Liver (tissue), 8 donors: ENCODE measurements at regions not wholly inside any gene's neighbourhood (a gene's known extent, or its start where the extent isn't known, plus 50 kb on each side); places are given as distances from the start of the nearest gene placed in this dataset.

ENCODE experiments used
- DNase-seq: peaks from one replicate; pipeline ENCODE4 v3.0.0-alpha.2; 2017; ENCODE audit warnings: low spot score
- H3K27ac ChIP-seq, 2 donors: one replicate each; pipeline ENCODE4 v1.7.0; 2013; ENCODE audit warnings: inconsistent platforms in 2 of 2, low read length in 2 of 2, control low read depth in 1 of 2, low read depth in 1 of 2, mild to moderate bottlenecking in 1 of 2
- H3K27me3 ChIP-seq, 4 donors: one replicate each; pipeline versions ENCODE4 v1.6.1 to v1.7.0; 2013; ENCODE audit warnings: low read length in 3 of 4, inconsistent platforms in 1 of 4, mild to moderate bottlenecking in 1 of 4, moderate library complexity in 1 of 4; ENCODE audit not compliant: control insufficient read depth in 4 of 4, insufficient read depth in 4 of 4
- H3K36me3 ChIP-seq, 4 donors: one replicate each; pipeline versions ENCODE4 v1.6.1 to v1.7.0; 2013; ENCODE audit warnings: low read length in 3 of 4, mild to moderate bottlenecking in 3 of 4, low read depth in 1 of 4, moderate library complexity in 1 of 4; ENCODE audit not compliant: control insufficient read depth in 4 of 4, insufficient read depth in 3 of 4
- H3K4me1 ChIP-seq, 4 donors: one replicate each; pipeline versions ENCODE4 v1.6.1 to v1.7.0; 2013; ENCODE audit warnings: low read length in 3 of 4, mild to moderate bottlenecking in 3 of 4, moderate library complexity in 1 of 4; ENCODE audit not compliant: control insufficient read depth in 4 of 4, insufficient read depth in 4 of 4
- H3K4me3 ChIP-seq, 3 donors: one replicate each; pipeline versions ENCODE4 v1.6.1 to v1.7.0; 2013; ENCODE audit warnings: low read length in 3 of 3, control low read depth in 1 of 3, low read depth in 1 of 3, mild to moderate bottlenecking in 1 of 3
- H3K9ac ChIP-seq, 2 donors: one replicate each; pipeline ENCODE4 v1.7.0; 2013; ENCODE audit warnings: low read length in 2 of 2, mild to moderate bottlenecking in 2 of 2, moderate library complexity in 2 of 2, control low read depth in 1 of 2, low read depth in 1 of 2
- H3K9me3 ChIP-seq, 4 donors: one replicate each; pipeline versions ENCODE4 v1.6.1 to v1.7.0; 2013; ENCODE audit warnings: low read length in 3 of 4; ENCODE audit not compliant: control insufficient read depth in 4 of 4
- EGR1 ChIP-seq, 2 donors: IDR thresholded peaks; 2 replicates each; pipeline ENCODE4 v1.6.1; 2016 to 2018; ENCODE audit warnings: antibody characterized with exemption in 2 of 2, low read depth in 2 of 2
- FOXA1 ChIP-seq: IDR thresholded peaks from 2 replicates; pipeline ENCODE4 v1.6.1; 2016; ENCODE audit warnings: antibody characterized with exemption
- FOXA2 ChIP-seq: IDR thresholded peaks from 2 replicates; pipeline ENCODE4 v1.6.1; 2016; ENCODE audit warnings: antibody characterized with exemption
- HNF4A ChIP-seq, 2 donors: conservative IDR thresholded peaks; 2 replicates each; pipeline ENCODE4 v1.6.1; 2016; ENCODE audit warnings: antibody characterized with exemption in 2 of 2, mild to moderate bottlenecking in 2 of 2
- HNF4G ChIP-seq: IDR thresholded peaks from 2 replicates; pipeline ENCODE4 v1.6.1; 2016; ENCODE audit warnings: antibody characterized with exemption
- JUND ChIP-seq, 2 donors: IDR thresholded peaks; 2 replicates each; pipeline ENCODE4 v1.6.1; 2016; ENCODE audit warnings: antibody characterized with exemption in 2 of 2
- RAD21 ChIP-seq, 2 donors: IDR thresholded peaks; 2 replicates each; pipeline ENCODE4 v1.6.1; 2016; ENCODE audit warnings: antibody characterized with exemption in 2 of 2, mild to moderate bottlenecking in 2 of 2
- RXRA ChIP-seq, 2 donors: IDR thresholded peaks; 2 replicates each; pipeline ENCODE4 v1.6.1; 2017 to 2018; ENCODE audit warnings: antibody characterized with exemption in 2 of 2, mild to moderate bottlenecking in 1 of 2
- TAF1 ChIP-seq: conservative IDR thresholded peaks from 2 replicates; pipeline ENCODE4 v1.6.1; 2016; ENCODE audit warnings: antibody characterized with exemption, mild to moderate bottlenecking
- YY1 ChIP-seq: IDR thresholded peaks from 2 replicates; pipeline ENCODE4 v1.6.1; 2016; ENCODE audit warnings: antibody characterized with exemption, mild to moderate bottlenecking
- WGBS: extraction: QIAGEN DNeasy Blood & Tissue Kit; methylation state at CpG from one replicate; pipeline ENCODE4 v1.1.7; 2013; 5-methylcytosine and 5-hydroxymethylcytosine counted together
- TF ChIP-seq, protein P1 (sequence below): IDR thresholded peaks from 2 replicates; pipeline ENCODE4 v1.6.1; 2016; ENCODE audit warnings: antibody characterized with exemption, mild to moderate bottlenecking
- TF ChIP-seq, protein P2 (sequence below): IDR thresholded peaks from 2 replicates; pipeline ENCODE4 v1.6.1; 2016; ENCODE audit warnings: antibody characterized with exemption
- TF ChIP-seq, protein P3 (sequence below): fragments of 150-350 bp; IDR thresholded peaks from 2 replicates; pipeline ENCODE4 v1.5.1; 2017; ENCODE audit warnings: improper control_type of control experiment, low read depth, low read length; ENCODE audit not compliant: missing input control
- donor health status: healthy.
- donor health status: healthy.
- donor health status: healthy.
- donor health status: healthy.
- donor health status: healthy.

DNA sequence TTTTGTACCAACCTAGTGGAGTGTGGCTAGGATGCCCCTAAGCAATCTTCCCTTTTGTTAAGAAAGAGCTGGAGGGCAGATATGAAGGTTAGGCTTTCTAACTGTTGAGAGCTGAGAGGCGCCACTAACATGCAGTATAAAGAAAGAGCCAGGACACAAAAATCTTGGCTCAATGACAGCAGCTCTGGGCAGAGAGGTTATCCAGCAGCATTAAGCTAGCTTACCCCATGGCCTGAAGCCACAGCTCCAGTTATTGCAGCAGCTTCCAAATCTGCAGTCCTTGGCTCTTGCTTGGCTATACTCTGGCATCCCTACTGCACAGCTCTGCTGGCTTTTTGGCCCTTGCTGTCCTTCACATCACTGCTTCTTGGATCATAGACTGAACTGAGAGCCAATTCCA, 213.4 kb downstream of the GPD2 start:
- TF ChIP-seq YY1 = no peak
- no peak for TF ChIP-seq FOXA1
- TF ChIP-seq RXRA (IDR thresholded peaks at IDR 0.05) = peak; percentile 29 to 38
- peak; percentile 44 to 72 for TF ChIP-seq RAD21 (IDR thresholded peaks at IDR 0.05)
- TF ChIP-seq HNF4A (conservative IDR thresholded peaks at IDR 0.05) = peak in 1 of 2 donors; percentile 24
- no peaks in the 10 kb centered on the region for H3K9me3 ChIP-seq
- H3K27ac ChIP-seq = no peak overlapping the region
- H3K4me3 ChIP-seq = no peak overlapping the region
- no peaks in the 10 kb centered on the region for H3K36me3 ChIP-seq
- H3K27me3 ChIP-seq = no peaks in the 10 kb centered on the region
- no peak overlapping the region for H3K9ac ChIP-seq
- H3K4me1 ChIP-seq = no peaks in the 10 kb centered on the region
- WGBS = 56% methylated on average over 1 of the region's 1 CpG
- no peak for DNase-seq

DNA sequence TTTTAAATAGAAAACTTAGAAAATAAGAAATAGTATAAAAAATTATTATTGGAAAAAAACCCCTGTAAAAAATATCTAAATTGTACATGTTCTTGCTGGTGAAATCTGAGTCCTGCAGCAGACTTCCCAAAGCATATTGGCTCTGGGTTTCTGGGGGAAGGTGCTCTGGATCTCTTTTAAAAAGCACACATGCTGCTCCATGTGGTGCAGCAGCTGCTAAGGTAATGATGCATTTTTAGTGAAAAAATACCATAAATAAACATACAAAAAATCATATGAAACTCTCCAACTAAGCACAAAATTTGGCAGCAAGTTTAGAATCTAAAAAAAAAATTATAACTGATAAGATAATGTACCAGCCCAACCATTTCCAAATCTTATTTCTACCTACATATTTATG, 216.5 kb downstream of the GPD2 start:
- H3K9me3 ChIP-seq = no peaks in the 10 kb centered on the region
- H3K36me3 ChIP-seq = no peaks in the 10 kb centered on the region
- no peak overlapping the region for H3K27ac ChIP-seq
- no peak for DNase-seq
- H3K4me3 ChIP-seq = no peak overlapping the region
- H3K9ac ChIP-seq = no peak overlapping the region
- no peaks in the 10 kb centered on the region for H3K27me3 ChIP-seq
- TF ChIP-seq FOXA1 (no peak), FOXA2 (no peak), RAD21 (IDR thresholded peaks at IDR 0.05) (no peak), JUND (IDR thresholded peaks at IDR 0.05) (no peak)
- no peaks in the 10 kb centered on the region for H3K4me1 ChIP-seq

DNA sequence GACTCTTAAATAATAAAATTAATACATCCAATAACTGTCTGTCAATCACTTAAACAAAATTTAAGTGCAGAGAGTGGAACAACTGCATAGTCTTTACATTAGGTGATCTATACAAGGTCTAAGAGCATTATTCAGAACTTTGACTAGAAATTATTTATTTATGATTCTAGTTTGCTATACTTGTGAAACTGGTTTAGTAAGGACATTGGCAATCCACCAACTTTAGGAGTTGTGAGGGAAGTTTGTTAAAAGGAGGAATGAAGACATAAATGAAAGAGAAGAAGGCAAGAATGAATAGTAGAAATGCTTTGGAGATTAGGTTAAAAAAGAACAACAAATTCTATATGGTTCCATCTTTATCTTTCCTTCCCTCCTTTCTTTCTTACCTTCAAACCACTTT, 217.5 kb downstream of the GPD2 start:
- no peak overlapping the region for H3K27ac ChIP-seq

More for the DNA sequence above, 217.5 kb downstream of the GPD2 start:
- DNase-seq = no peak
- no peaks in the 10 kb centered on the region for H3K9me3 ChIP-seq
- TF ChIP-seq EGR1 (IDR thresholded peaks at IDR 0.05; ENCODE audit: low read depth in 2 of 2) = no peak
- TF ChIP-seq TAF1 = no peak
- TF ChIP-seq HNF4A (conservative IDR thresholded peaks at IDR 0.05) = no peak
- no peak for TF ChIP-seq HNF4G
- TF ChIP-seq, protein P1, sequence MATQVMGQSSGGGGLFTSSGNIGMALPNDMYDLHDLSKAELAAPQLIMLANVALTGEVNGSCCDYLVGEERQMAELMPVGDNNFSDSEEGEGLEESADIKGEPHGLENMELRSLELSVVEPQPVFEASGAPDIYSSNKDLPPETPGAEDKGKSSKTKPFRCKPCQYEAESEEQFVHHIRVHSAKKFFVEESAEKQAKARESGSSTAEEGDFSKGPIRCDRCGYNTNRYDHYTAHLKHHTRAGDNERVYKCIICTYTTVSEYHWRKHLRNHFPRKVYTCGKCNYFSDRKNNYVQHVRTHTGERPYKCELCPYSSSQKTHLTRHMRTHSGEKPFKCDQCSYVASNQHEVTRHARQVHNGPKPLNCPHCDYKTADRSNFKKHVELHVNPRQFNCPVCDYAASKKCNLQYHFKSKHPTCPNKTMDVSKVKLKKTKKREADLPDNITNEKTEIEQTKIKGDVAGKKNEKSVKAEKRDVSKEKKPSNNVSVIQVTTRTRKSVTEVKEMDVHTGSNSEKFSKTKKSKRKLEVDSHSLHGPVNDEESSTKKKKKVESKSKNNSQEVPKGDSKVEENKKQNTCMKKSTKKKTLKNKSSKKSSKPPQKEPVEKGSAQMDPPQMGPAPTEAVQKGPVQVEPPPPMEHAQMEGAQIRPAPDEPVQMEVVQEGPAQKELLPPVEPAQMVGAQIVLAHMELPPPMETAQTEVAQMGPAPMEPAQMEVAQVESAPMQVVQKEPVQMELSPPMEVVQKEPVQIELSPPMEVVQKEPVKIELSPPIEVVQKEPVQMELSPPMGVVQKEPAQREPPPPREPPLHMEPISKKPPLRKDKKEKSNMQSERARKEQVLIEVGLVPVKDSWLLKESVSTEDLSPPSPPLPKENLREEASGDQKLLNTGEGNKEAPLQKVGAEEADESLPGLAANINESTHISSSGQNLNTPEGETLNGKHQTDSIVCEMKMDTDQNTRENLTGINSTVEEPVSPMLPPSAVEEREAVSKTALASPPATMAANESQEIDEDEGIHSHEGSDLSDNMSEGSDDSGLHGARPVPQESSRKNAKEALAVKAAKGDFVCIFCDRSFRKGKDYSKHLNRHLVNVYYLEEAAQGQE = no peak
- TF ChIP-seq RXRA (IDR thresholded peaks at IDR 0.05) = no peak
- TF ChIP-seq, protein P2, sequence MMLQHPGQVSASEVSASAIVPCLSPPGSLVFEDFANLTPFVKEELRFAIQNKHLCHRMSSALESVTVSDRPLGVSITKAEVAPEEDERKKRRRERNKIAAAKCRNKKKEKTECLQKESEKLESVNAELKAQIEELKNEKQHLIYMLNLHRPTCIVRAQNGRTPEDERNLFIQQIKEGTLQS = no peak
- TF ChIP-seq, protein P3, sequence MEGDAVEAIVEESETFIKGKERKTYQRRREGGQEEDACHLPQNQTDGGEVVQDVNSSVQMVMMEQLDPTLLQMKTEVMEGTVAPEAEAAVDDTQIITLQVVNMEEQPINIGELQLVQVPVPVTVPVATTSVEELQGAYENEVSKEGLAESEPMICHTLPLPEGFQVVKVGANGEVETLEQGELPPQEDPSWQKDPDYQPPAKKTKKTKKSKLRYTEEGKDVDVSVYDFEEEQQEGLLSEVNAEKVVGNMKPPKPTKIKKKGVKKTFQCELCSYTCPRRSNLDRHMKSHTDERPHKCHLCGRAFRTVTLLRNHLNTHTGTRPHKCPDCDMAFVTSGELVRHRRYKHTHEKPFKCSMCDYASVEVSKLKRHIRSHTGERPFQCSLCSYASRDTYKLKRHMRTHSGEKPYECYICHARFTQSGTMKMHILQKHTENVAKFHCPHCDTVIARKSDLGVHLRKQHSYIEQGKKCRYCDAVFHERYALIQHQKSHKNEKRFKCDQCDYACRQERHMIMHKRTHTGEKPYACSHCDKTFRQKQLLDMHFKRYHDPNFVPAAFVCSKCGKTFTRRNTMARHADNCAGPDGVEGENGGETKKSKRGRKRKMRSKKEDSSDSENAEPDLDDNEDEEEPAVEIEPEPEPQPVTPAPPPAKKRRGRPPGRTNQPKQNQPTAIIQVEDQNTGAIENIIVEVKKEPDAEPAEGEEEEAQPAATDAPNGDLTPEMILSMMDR = no peak
- no peak overlapping the region for H3K9ac ChIP-seq
- H3K36me3 ChIP-seq = no peaks in the 10 kb centered on the region
- H3K4me1 ChIP-seq = no peaks in the 10 kb centered on the region
- H3K4me3 ChIP-seq = no peak overlapping the region
- no peaks in the 10 kb centered on the region for H3K27me3 ChIP-seq
